ENCODE measurements at regions not wholly inside any gene's neighbourhood (a gene's known extent, or its start where the extent isn't known, plus 50 kb on each side); places are given as distances from the start of the nearest gene placed in this dataset.

DNA sequence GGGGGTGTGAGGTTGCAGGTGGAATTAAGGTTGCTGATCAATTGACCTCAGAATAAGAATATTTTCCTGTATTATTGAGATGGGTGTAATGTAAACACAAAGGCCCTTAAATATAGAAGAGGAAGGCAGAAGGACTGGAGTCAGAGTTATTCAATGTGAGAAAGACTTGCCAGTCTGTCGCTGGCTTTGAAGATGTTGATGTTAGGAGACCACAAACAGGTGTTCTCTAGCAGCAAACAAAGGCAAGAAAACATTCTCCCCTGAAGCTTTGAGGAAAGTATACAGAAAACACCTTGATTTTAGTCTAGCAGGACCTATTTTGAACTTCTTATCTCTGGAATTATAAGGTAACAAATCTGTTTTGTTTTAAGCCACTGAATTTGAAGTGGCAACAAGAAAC is 138.9 kb upstream of the PTPRK start:
- Histone ChIP-seq H4K20me1 (ENCODE audit: control insufficient read depth, insufficient read depth) (no peaks in the 10 kb centered on the region), H3K4me3 (no peak overlapping the region), H3K9me3 (replicated peaks; ENCODE audit: control insufficient read depth, insufficient read depth, low read length) (no peaks in the 10 kb centered on the region), H3K27me3 (replicated peaks in 1 of 2; ENCODE audit: control insufficient read depth in 2 of 2, insufficient read depth in 2 of 2, low read length in 1 of 2) (no peaks in the 10 kb centered on the region), H3K4me2 (ENCODE audit: control insufficient read depth, insufficient read depth) (no peak overlapping the region), H3K79me2 (ENCODE audit: control insufficient read depth, insufficient read depth, low read length) (no peaks in the 10 kb centered on the region), H3K9ac (ENCODE audit: control insufficient read depth, insufficient read depth, low read length) (no peak overlapping the region), H3K36me3 (ENCODE audit: control insufficient read depth in 2 of 2, insufficient read depth in 2 of 2, low read length in 1 of 2) (no peaks in the 10 kb centered on the region), H3K27ac (ENCODE audit: control insufficient read depth, insufficient read depth) (no peak overlapping the region), H2AFZ (ENCODE audit: control insufficient read depth, low read depth, low read length) (no peak overlapping the region), H3K4me1 (ENCODE audit: control insufficient read depth, insufficient read depth, low read length) (no peaks in the 10 kb centered on the region)
- ChIA-PET SMC1A (ENCODE audit: uncharacterized antibody, unreplicated experiment) (interaction anchor here (0.9 to 1.6 kb wide), 2 partner anchors 9 to 54 kb away, joined by 3 to 6 read pairs; no protein-coding TSS in a partner anchor), RAD21 (ENCODE audit: unreplicated experiment) (no interaction called here), CTCF (no interaction called here), POLR2A (no interaction called here)
- intact Hi-C loops (cut with micrococcal nuclease; ENCODE audit: unreplicated experiment) (no loop called here), in situ Hi-C loops (cut with MboI) (no loop called here)
- ATAC-seq (no peak), FAIRE-seq (no peak), DNase-seq (ENCODE audit: low read depth, low spot score) (no peak)
- no TSS peak for BruUV-seq (replicated peaks)
- WGBS (ENCODE audit: insufficient coverage, insufficient replicate concordance, low lambda C conversion rate, missing lambda C conversion rate): 33% methylated on average over 1 of the region's 1 CpG
- TF ChIP-seq SMAD5 (IDR thresholded peaks at IDR 0.05; ENCODE audit: low read depth) (no peak), TCF12 (IDR thresholded peaks at IDR 0.05; ENCODE audit: low read depth, low read length) (0 out of 2 replicates have a peak, but pooled peaks have one; percentile 28), NR2C2 (IDR thresholded peaks at IDR 0.05; ENCODE audit: borderline replicate concordance, control insufficient read depth, insufficient read length, low read depth) (no peak), SMC3 (IDR thresholded peaks at IDR 0.05; ENCODE audit: borderline replicate concordance, low read length) (no peak), GABPA (IDR thresholded peaks at IDR 0.05; ENCODE audit: low read depth) (no peak), POLR2A (IDR thresholded peaks at IDR 0.05; ENCODE audit: low read depth, low read length) (no peak), BACH1 (IDR thresholded peaks at IDR 0.05; ENCODE audit: borderline replicate concordance) (no peak)

DNA sequence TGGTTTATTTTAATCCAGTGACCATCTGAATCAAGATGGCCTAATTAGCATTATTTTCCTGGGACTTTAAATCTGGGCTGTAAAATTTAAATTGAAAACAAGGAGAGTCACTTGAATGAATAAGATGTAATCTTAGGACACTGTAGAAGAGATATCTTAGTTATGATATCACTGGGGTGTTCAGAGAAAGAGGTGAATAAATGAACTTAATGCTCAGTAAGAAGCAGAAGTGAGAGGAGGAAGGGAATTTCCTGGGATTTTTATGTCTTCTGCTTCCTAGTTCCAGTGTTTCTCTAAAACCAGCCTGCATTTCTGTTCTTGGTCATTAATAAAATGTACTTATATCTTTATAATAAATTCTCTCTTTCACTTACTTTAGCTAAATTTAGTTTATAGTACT is 136.8 kb upstream of the PTPRK start:
- Histone ChIP-seq H4K20me1 (ENCODE audit: control insufficient read depth, insufficient read depth) (no peaks in the 10 kb centered on the region), H3K79me2 (ENCODE audit: control insufficient read depth, insufficient read depth, low read length) (no peaks in the 10 kb centered on the region), H3K27ac (ENCODE audit: control insufficient read depth, insufficient read depth) (no peak overlapping the region), H3K36me3 (ENCODE audit: control insufficient read depth in 2 of 2, insufficient read depth in 2 of 2, low read length in 1 of 2) (no peaks in the 10 kb centered on the region), H3K4me3 (no peak overlapping the region), H3K27me3 (replicated peaks in 1 of 2; ENCODE audit: control insufficient read depth in 2 of 2, insufficient read depth in 2 of 2, low read length in 1 of 2) (no peaks in the 10 kb centered on the region), H2AFZ (ENCODE audit: control insufficient read depth, low read depth, low read length) (no peak overlapping the region), H3K4me1 (ENCODE audit: control insufficient read depth, insufficient read depth, low read length) (no peaks in the 10 kb centered on the region), H3K9ac (ENCODE audit: control insufficient read depth, insufficient read depth, low read length) (no peak overlapping the region), H3K9me3 (replicated peaks; ENCODE audit: control insufficient read depth, insufficient read depth, low read length) (no peaks in the 10 kb centered on the region), H3K4me2 (ENCODE audit: control insufficient read depth, insufficient read depth) (no peak overlapping the region)
- ChIA-PET CTCF (interaction anchor here (0.8 to 1.7 kb wide), 2 partner anchors 10 to 27 kb away, joined by 4 read pairs; no protein-coding TSS in a partner anchor), RAD21 (ENCODE audit: unreplicated experiment) (interaction anchor here (1.2 kb wide), 1 partner anchor 9 kb away, joined by 3 read pairs; no protein-coding TSS in a partner anchor), SMC1A (ENCODE audit: uncharacterized antibody, unreplicated experiment) (interaction anchor here (1.0 to 1.9 kb wide), 4 partner anchors 8 to 69 kb away, joined by 3 to 9 read pairs (median 6); no protein-coding TSS in a partner anchor), POLR2A (no interaction called here)
- intact Hi-C loops (cut with micrococcal nuclease; ENCODE audit: unreplicated experiment) (loop anchor here (2.0 kb wide), 1 partner anchor 98 kb away; no protein-coding TSS in a partner anchor), in situ Hi-C loops (cut with MboI) (no loop called here)
- no TSS peak for BruUV-seq (replicated peaks)
- DNase-seq (ENCODE audit: low read depth, low spot score) (no peak), ATAC-seq (peak; percentile 73), FAIRE-seq (no peak)
- no peak for TF ChIP-seq NFYB (IDR thresholded peaks at IDR 0.05; ENCODE audit: insufficient read depth, low read depth, low read length)
- no peak for TF ChIP-seq CREB1 (IDR thresholded peaks at IDR 0.05; ENCODE audit: low read depth)
- TF ChIP-seq, protein P1, sequence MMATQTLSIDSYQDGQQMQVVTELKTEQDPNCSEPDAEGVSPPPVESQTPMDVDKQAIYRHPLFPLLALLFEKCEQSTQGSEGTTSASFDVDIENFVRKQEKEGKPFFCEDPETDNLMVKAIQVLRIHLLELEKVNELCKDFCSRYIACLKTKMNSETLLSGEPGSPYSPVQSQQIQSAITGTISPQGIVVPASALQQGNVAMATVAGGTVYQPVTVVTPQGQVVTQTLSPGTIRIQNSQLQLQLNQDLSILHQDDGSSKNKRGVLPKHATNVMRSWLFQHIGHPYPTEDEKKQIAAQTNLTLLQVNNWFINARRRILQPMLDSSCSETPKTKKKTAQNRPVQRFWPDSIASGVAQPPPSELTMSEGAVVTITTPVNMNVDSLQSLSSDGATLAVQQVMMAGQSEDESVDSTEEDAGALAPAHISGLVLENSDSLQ (IDR thresholded peaks at IDR 0.05): no peak
- no peak for TF ChIP-seq NFXL1 (IDR thresholded peaks at IDR 0.05; ENCODE audit: borderline replicate concordance)
- TF ChIP-seq, protein P2, sequence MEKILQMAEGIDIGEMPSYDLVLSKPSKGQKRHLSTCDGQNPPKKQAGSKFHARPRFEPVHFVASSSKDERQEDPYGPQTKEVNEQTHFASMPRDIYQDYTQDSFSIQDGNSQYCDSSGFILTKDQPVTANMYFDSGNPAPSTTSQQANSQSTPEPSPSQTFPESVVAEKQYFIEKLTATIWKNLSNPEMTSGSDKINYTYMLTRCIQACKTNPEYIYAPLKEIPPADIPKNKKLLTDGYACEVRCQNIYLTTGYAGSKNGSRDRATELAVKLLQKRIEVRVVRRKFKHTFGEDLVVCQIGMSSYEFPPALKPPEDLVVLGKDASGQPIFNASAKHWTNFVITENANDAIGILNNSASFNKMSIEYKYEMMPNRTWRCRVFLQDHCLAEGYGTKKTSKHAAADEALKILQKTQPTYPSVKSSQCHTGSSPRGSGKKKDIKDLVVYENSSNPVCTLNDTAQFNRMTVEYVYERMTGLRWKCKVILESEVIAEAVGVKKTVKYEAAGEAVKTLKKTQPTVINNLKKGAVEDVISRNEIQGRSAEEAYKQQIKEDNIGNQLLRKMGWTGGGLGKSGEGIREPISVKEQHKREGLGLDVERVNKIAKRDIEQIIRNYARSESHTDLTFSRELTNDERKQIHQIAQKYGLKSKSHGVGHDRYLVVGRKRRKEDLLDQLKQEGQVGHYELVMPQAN (conservative IDR thresholded peaks at IDR 0.05): no peak
- no peak for TF ChIP-seq STAT1 (conservative IDR thresholded peaks at IDR 0.05)
- no peak for TF ChIP-seq SMARCA5 (IDR thresholded peaks at IDR 0.05)
- TF ChIP-seq GABPA (IDR thresholded peaks at IDR 0.05; ENCODE audit: low read depth): no peak
- no peak for TF ChIP-seq CBX5 (IDR thresholded peaks at IDR 0.05; ENCODE audit: low read depth)
- TF ChIP-seq, protein P3, sequence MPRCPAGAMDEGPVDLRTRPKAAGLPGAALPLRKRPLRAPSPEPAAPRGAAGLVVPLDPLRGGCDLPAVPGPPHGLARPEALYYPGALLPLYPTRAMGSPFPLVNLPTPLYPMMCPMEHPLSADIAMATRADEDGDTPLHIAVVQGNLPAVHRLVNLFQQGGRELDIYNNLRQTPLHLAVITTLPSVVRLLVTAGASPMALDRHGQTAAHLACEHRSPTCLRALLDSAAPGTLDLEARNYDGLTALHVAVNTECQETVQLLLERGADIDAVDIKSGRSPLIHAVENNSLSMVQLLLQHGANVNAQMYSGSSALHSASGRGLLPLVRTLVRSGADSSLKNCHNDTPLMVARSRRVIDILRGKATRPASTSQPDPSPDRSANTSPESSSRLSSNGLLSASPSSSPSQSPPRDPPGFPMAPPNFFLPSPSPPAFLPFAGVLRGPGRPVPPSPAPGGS (IDR thresholded peaks at IDR 0.05; ENCODE audit: borderline replicate concordance, insufficient read depth, low read depth, low read length, poor library complexity, severe bottlenecking): no peak

Measured in GM12878 (cell line).